GM18508 (cell line): ENCODE measurements at regions not wholly inside any gene's neighbourhood (a gene's known extent, or its start where the extent isn't known, plus 50 kb on each side); places are given as distances from the start of the nearest gene placed in this dataset.
"Not testable (repeated sequence)": the region's sequence is repeated elsewhere in the genome, so short reads cannot be mapped to it uniquely, and the experiment has no call there.

Experiments used
- ATAC-seq: cut with Tn5 transposase; IDR thresholded peaks from one replicate; pipeline ENCODE4 v1.9.1; 2021; ENCODE audit warnings: moderate number of reproducible peaks; ENCODE audit not compliant: insufficient read depth, unreplicated experiment

DNA sequence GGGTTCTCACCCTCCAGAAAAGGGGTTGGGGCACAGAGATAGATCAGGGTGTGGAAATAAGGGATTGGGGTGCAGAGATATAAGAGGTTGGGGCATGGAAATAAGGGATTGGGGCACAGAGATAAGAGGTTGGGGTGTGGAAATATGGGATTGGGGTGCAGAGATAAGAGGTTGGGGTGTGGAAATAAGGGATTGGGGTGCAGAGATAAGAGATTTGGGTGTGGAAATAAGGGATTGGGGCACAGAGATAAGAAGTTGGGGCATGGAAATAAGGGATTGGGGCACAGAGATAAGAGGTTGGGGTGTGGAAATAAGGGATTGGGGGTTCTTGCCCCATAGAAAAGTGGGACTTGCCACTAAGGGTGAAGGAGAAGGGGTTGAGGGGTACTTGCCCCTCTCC is 204.5 kb upstream of the TRPC7 start:
- ATAC-seq = not testable (repeated sequence)

GRCh38 chr5:136565457-136565856 is 200.1 kb upstream of the TRPC7 start:
- not testable (repeated sequence) for ATAC-seq

- not testable (repeated sequence) for ATAC-seq
These were observed 199.7 kb upstream of the TRPC7 start for GRCh38 chr5:136565050-136565449.

- ATAC-seq = not testable (repeated sequence)
These were observed 199.1 kb upstream of the TRPC7 start for GRCh38 chr5:136564431-136564830.

DNA sequence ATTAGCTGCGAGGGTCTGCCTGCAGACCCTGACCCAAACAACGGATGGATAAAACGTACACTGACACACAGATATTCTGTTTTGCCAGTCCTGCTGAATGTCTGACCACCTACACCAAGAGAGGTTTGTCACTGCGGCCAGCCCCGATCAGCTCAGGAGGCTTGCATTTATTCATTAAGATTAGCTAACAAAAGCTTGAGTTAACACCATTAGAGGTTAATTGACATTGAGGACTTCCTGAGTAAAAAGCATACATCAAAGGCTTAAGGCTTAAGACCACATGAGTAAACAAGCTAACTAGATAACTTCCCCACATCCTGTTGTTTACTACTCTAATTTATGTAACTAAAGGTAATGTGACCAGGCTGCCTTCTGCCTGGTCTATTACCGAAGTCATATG is 198.1 kb upstream of the TRPC7 start:
- no peak for ATAC-seq

DNA sequence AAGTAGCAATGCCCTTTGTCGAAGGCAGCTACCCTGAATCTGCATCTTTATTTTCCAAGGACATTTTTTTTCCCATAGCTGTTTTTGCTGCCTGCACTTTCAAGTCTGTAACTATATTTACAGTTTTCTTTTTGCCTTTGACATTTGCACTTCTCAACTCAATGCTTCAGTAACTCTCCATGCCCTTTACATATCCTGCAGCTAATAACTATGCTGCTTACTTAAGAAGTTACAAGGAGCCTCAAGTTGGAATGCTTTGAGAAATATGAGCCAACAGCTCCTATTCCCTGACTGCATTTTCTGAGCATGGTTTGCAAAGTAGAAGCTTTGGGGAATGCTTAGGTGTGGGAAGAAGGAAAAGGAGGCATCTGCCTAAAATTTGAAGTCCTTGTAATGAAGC is 194.8 kb upstream of the TRPC7 start:
- no peak for ATAC-seq

- no peak for ATAC-seq
These were observed 194.3 kb upstream of the TRPC7 start for GRCh38 chr5:136559651-136560050.

- not testable (repeated sequence) for ATAC-seq
These were observed 181.8 kb upstream of the TRPC7 start for GRCh38 chr5:136547096-136547495.

GRCh38 chr5:136546441-136546840 is 181.1 kb upstream of the TRPC7 start:
- ATAC-seq = not testable (repeated sequence)

DNA sequence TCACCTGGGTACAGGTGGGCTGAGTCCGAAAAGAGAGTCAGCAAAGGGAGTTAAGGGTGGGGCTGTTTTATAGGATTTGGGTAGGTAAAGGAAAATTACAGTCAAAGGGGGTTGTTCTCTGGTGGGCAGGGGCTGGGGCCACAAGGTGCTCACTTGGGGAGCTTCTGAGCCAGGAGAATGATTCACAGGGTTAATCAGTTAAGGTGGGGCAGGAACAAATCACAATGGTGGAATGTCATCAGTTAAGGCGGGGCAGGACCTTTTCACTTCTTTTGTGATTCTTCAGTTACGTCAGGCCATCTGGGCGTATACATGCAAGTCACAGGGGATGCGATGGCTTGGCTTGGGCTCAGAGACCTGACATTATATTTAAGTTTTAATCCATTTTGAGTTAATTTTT is 179.7 kb upstream of the TRPC7 start:
- ATAC-seq = not testable (repeated sequence)

- ATAC-seq = no peak
These were observed 173.2 kb upstream of the TRPC7 start for GRCh38 chr5:136538534-136538933.

- no peak for ATAC-seq
These were observed 163.7 kb upstream of the TRPC7 start for GRCh38 chr5:136529081-136529480.

DNA sequence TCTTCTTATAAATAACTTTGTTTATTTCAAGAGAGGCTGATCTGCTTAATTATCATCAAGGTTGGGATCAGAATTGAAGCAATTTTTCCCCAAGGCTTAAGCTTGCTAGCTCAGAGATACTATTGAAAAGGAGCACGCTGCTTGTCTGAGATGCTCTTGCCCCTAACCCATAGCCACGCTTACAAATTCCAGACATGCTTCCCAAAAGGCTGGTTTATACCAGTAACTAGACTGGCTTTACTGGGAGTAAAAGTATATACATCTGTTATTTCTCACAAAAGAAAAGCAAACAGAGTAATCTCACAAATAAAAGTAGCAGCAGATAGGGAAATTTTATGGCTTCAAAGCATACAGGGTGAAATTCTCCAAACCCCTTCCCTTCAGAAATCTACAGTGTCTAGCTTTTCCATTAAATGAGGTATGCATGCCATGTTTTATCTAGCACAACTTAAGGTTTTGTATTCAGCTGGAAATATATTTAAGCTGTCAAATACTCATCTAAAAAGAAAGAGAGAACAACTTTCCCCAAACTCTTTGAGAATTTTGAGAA is 163.2 kb upstream of the TRPC7 start:
- no peak for ATAC-seq

- ATAC-seq = no peak
These were observed 162.0 kb upstream of the TRPC7 start for GRCh38 chr5:136527311-136527710.

DNA sequence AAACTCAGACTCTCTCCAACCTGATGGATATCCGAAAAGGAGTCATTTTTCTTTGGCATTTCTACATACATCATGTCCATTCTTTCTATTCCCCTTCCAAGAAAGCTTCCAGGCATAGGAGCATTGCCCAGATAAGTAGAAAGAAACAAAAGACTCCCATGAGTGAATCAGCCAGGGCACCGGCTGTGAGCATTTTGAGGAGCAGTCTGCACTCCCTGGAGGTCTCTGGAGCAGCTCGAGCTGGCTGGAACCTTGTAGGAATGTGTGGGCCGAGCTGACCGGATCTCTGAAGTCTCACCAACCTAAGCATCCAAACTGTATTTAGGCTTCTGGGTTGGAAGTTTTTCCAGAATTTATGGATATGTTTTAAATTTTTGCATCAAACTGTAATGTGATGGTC is 161.4 kb upstream of the TRPC7 start:
- no peak for ATAC-seq

DNA sequence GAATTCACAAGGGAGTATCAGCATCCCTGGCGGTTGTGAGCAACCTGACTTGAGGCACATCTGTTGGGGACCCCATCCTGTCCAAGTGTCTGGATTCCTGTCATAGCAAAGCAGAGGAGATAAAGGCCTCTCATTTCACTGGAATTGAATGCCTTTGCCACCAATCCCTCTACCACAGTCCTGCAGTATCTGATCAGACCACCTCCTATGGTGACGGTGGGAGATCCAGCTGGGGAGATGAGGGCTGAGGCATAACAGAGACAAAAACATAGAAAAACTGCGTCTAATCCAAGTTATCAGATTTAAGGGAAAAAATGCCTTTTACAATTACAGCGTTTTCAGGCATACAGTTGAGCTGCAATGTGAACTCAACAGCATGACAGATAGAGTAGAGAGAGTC is 160.7 kb upstream of the TRPC7 start:
- no peak for ATAC-seq

DNA sequence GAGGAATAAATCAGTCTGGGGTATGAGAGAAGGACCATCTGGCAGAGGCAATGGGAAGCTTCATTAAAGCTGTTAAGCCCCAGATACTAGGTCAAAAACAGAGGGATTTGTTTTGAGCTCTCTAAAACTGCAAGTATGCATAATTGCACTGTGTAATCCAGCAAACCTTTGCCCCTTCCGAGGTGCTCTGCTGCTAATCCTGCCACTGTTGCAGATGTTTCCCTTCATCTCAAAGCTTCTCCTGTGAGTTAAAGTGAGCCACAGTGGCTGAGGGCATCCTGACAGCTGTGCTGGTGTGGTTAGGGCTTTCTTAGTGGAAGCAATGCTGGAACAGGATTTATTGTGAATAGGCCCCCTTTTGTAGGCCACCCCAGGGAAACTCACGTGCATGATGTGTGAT is 160.3 kb upstream of the TRPC7 start:
- ATAC-seq = no peak

- ATAC-seq = no peak
These were observed 157.0 kb upstream of the TRPC7 start for GRCh38 chr5:136522217-136522956.

GRCh38 chr5:136521696-136522095 is 156.4 kb upstream of the TRPC7 start:
- ATAC-seq = no peak

DNA sequence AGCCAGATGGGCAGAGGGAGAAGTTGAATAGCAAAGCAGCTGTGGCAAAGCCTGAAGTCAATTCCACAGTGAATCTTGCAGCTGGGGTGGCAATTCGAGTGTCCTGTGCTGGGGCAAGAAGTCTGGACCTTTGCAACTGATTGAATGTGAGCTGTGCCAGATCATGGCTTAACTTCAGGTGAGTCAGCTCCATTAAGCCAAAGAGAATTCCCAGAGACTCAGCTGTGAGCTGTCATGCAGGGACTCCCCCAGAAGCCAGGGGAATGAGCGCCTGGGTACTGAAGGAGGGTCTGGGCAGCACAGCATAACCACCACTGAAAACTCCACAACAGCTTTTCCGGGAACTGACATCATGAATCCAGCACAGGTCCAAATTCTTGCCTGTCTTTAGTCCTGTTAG is 153.5 kb upstream of the TRPC7 start:
- no peak for ATAC-seq

- no peak for ATAC-seq
These were observed 152.8 kb upstream of the TRPC7 start for GRCh38 chr5:136518174-136518573.

DNA sequence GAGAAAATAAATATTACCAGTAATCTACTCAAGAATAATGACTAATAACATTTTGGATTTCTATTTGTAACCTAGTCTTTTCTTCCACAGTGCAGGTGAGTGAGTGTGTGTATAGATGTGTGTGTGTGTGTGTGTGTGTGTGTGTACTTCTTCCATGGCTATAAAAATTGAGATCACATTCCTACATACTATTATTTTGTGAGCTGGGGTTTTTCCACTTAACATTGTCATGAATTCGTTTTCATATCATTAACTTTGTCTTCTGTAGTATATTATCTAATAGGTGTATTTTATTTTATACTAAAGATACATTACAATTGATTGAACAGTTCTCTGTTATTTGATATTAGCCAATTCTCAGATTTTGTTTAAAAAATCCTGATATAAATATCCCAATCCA is 152.4 kb upstream of the TRPC7 start:
- ATAC-seq = no peak
